SK-N-MC (cell line): ENCODE measurements at regions not wholly inside any gene's neighbourhood (a gene's known extent, or its start where the extent isn't known, plus 50 kb on each side); places are given as distances from the start of the nearest gene placed in this dataset.

Experiments used
- DNase-seq: peaks from one replicate; pipeline ENCODE4 v3.0.0-alpha.2; 2011; ENCODE audit warnings: low read depth, low spot score
- H3K27ac ChIP-seq: fragments of 200-600 bp; sonication (generic); 2 replicates; pipeline ENCODE4 v1.5.1; 2016; ENCODE audit warnings: mixed run types
- H3K36me3 ChIP-seq: fragments of 200-600 bp; sonication (generic); 2 replicates; pipeline ENCODE4 v1.6.1; 2017; ENCODE audit warnings: antibody characterized with exemption, low read length, mixed read lengths; ENCODE audit not compliant: insufficient read depth
- H3K4me3 ChIP-seq: fragments of 200-600 bp; sonication (generic); 2 replicates; pipeline ENCODE4 v1.5.1; 2016
- H3K9ac ChIP-seq: fragments of 200-600 bp; sonication (generic); 2 replicates; pipeline ENCODE4 v1.8.0; 2017; ENCODE audit warnings: mixed run types, mixed read lengths; ENCODE audit not compliant: insufficient read length
- H3K9me3 ChIP-seq: fragments of 200-600 bp; sonication (generic); 2 replicates; pipeline ENCODE4 v1.6.1; 2017; ENCODE audit warnings: low read depth, mild to moderate bottlenecking, antibody characterized with exemption, low read length, moderate library complexity, mixed read lengths
- EZH2 ChIP-seq: fragments of 200-600 bp; sonication (generic); IDR thresholded peaks from one replicate; pipeline ENCODE4 v1.6.1; 2017; ENCODE audit warnings: antibody characterized with exemption
- FOXP2 ChIP-seq: optimal IDR thresholded peaks from 2 replicates; pipeline ENCODE3; 2011; ENCODE audit warnings: mild to moderate bottlenecking, moderate library complexity; ENCODE audit not compliant: insufficient read depth; ENCODE audit errors: extremely low read length, control extremely low read depth
- POLR2AphosphoS5 ChIP-seq: IDR thresholded peaks from 2 replicates; pipeline ENCODE4 v1.6.1; 2012; ENCODE audit warnings: mild to moderate bottlenecking, low read depth, low read length, borderline replicate concordance

DNA sequence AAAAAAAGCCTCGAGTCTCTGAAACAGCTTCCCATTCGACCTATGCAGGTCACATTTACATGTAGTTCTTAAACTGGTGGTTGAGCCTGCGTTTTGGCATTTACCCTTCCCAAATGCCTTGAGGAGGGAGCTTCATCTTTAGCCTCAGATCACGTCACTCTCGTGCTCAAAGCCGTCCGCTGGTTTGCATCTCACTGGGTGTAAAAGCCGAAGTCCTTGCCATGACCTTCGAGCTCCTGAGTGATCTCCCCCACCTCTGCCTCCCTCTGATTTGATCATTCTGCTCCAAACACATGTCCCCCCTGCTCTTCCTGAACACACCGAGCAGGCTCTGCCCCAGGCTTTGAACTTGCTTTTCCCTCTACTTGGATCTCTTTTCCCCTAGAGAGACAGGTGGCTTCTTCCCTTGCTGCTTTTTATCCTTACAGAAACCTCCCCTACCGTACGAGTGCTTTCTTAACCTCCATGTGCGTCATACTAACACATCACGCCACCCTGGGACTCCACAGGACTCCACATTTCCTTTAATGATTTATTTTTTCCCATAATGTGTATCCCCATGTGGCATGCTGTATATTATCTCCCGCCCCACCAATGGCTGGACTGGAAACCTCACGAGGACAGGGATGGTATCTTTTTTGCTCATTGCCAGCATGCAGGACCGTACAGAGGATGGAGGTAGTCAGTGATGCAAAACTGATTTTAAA, 610.7 kb downstream of the VRK1 start:
- Histone ChIP-seq H3K27ac (peak overlapping the region; percentile 89; the same call in 1 of the 2 replicates), H3K9me3 (no peaks in the 10 kb centered on the region), H3K9ac (no peak overlapping the region), H3K4me3 (no peak overlapping the region), H3K36me3 (no peaks in the 10 kb centered on the region)
- no peak for DNase-seq
- TF ChIP-seq EZH2 (no peak), FOXP2 (no peak), POLR2AphosphoS5 (no peak)

DNA sequence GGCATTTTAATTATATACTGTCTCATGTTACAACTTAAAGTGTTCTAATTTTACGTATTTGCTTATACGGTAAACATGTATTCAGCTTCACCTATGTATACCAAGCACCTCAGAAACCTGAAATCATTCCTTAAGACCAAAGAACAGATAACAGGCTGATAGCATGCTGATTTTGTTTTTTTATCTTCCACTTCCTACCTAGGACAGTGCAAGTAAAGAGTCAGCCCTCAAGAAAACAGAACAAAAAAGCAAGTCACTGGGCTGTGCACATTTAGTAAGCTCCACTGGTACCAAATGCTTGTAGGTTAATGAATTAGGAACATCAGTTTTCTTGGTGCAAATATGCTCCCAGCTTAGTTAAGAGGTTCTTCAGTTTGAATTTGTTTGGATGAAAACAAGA, 611.3 kb downstream of the VRK1 start:
- Histone ChIP-seq H3K36me3 (no peaks in the 10 kb centered on the region), H3K4me3 (peak overlapping the region; percentile 48), H3K27ac (peak overlapping the region; percentile 89), H3K9ac (peak overlapping the region; percentile 40), H3K9me3 (no peaks in the 10 kb centered on the region)
- no peak for DNase-seq
- TF ChIP-seq FOXP2 = no peak
- no peak for TF ChIP-seq POLR2AphosphoS5
- no peak for TF ChIP-seq EZH2

DNA sequence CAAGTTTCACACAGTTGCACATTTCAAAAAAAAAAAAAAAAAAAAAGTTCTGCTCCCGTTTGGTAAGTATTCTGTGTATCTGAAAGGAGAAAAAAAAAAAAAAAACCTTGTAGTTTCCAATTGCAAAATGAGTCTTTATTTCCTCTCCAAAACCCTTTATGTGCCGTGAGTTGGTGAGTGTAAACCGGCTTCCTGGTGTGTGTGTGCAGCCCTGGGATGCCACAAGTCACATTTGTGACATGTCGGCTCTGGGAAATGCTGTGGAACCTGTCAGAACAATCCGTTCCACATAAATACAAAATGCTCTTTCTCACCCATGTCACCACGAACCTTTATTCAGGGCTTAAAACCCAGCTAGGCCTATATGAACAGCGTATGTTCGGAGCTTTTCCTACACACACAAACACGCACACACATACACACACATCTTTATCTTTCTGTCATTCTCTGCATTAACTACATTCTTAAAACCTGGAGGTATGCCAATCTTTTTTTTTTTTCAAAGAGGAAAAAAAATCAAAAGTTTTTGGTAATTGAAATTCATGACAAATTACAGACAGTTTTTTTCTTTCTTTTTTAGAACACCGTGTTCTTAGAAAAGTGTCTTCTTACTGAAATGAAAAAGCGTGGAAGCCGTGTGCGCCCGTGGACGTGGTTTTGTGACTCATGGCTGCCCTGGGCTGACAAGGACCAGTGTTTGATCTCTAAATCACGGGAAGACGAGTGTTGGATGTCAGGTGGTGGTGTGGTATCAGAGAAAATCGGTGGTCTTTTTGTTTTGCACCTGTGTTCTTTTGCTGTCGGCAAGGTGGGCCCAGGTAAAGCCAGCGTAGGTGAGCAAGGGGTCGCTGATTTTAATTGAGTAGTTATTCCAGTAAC, 612.0 kb downstream of the VRK1 start:
- no peaks in the 10 kb centered on the region for H3K36me3 ChIP-seq
- peak overlapping the region; percentile 89 for H3K27ac ChIP-seq
- H3K9ac ChIP-seq = peak overlapping the region; percentile 40
- H3K9me3 ChIP-seq = no peaks in the 10 kb centered on the region
- DNase-seq = no peak
- TF ChIP-seq EZH2 = no peak
- no peak for TF ChIP-seq FOXP2
- no peak for TF ChIP-seq POLR2AphosphoS5
- H3K4me3 ChIP-seq = peak overlapping the region; percentile 48

DNA sequence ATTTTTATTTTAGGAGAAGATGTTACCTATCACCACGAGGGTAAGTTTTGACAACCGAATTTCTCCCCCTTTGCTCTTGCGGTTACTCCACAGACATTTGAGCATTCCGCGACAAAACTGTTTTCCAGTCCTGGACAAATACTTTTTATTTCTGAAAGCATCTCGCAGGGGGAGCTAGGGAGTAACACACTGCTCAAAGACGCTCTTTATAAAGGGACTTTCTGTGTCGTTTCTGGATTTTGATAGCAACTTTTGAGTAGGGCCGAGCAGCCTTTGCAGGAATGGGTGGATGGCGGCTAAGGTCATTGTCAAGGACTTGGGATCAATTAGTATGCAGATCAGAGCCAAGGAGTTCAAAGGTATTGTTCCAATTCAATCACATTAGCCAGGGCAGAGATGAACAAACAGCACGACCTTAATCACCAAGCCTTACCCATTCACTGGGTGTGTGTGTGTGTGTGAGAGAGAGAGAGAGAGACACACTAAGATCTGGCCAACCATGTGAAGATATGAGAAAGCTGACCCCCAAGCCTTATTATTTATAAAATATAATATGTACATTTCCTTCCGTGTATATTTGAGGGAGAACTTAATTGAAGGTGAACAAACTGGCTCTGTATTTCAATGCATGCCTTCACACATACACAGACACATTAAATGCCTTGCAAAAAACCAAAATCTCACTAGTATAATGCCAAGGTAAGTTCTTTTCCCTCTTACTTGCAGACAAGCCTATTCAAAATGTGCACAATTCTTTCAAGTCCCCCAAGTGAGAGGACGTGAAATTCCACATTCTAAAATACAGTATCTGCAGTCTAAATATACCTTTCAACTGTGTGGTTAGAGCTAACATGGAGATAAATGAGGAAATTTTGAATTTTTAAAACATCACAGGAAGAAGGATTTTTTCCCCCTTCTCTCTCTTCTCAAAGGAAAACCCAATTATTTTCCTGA, 613.8 kb downstream of the VRK1 start:
- no peak for TF ChIP-seq FOXP2
- no peak for TF ChIP-seq EZH2
- no peak for TF ChIP-seq POLR2AphosphoS5
- no peak for DNase-seq
- Histone ChIP-seq H3K9ac (peak overlapping the region; percentile 77), H3K9me3 (no peaks in the 10 kb centered on the region), H3K4me3 (peak overlapping the region; percentile 85), H3K27ac (peak overlapping the region; percentile 89), H3K36me3 (no peaks in the 10 kb centered on the region)

DNA sequence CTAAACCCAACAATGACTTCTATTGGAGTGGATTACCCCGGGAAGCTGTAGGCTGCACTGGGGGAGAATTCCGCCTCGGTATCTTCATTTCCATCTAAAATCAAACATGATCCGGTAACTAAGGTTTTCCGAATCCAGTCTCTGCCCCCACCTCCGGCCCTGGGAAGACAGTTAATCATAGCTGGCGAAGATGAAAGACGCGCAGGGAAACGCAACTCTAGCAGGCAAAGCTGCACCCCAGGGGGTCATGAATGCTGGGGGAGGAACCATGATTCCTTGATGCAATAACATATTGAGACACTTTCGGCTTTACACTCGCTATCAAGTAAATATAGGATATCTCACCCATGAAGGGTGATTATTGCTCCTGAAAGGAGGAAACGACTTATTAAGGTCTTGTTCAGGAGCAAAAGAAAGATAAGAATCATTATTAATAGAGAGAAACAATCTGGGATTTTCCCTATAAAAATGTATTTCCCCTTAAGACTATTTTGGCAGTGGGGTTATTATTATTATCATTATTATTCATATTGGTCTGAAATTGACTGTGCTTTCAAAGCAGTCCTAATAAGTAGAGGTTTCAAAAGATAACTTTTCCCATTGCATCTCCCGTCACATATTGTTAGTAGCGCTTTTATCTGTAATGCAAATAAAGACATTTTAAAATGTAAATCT, 614.9 kb downstream of the VRK1 start:
- Histone ChIP-seq H3K9me3 (no peaks in the 10 kb centered on the region), H3K4me3 (peak overlapping the region; percentile 85), H3K9ac (peak overlapping the region; percentile 77), H3K36me3 (no peaks in the 10 kb centered on the region), H3K27ac (peak overlapping the region; percentile 89)
- DNase-seq = peak; percentile 70
- TF ChIP-seq POLR2AphosphoS5 (0 out of 2 replicates have a peak, but pooled peaks have one; percentile 17), EZH2 (no peak)

DNA sequence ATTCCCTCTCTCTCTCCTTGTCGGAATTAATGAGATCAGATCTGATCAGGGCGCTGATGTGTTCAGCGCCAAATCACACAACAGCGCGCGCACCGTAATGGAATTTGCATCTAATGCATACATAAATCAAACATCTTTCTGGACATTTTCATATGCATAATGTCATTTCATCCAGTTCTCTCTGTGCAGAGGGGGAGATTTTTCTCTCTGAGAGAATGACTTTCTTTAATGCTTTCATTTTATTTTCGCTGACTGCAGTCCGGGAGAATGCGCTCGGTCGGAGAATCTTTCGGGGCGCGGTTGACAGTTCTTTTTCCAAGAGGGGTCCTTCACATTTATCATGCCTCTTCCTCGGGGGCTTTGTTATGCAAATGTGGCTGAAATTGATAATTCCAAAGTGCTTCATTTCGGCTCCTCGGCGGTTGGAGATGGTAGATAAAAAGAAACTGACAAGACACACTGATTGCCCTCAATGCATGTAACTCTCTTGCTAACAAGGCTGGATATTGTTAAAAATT, 615.9 kb downstream of the VRK1 start:
- TF ChIP-seq FOXP2 (no peak), EZH2 (no peak), POLR2AphosphoS5 (no peak)
- H3K36me3 ChIP-seq = no peaks in the 10 kb centered on the region
- peak overlapping the region; percentile 77 for H3K9ac ChIP-seq
- peak overlapping the region; percentile 85 for H3K4me3 ChIP-seq
- H3K9me3 ChIP-seq = no peaks in the 10 kb centered on the region
- no peak for DNase-seq
- peak overlapping the region; percentile 89 for H3K27ac ChIP-seq

DNA sequence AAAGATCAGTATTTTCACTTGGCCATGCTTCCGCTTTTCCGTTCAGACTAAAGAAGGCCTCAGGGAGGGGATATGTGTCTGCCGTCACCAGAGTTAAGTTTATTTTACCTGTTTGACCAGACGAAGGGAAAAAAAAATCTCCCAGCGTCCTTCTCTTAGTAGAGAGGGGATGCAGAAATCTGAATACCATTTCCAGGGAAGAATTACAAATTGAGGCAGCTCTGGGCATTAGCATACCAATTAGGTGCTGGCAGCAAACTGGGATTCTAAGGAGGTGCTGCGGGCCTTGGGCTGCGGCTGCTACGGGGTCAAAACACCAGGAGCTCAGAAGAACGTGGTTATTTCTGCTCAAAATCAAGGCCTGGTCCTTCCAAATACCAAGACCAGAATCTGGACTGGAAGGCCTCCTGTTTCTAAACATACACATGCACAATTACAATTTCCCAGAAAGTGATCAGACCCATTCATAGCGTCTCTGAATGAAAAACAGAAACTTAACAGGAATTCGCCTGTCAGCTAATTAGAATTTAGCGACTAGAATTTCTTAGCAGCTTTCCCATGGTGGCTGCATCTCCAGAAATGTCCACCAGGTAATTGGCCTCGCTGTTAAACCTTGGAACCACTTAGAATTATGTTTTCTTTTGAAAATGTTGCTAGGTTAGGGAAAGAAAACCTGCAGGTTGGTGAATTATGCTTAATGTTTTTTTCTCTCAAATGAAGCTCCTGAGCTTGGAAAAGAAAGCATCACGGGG, 617.0 kb downstream of the VRK1 start:
- no peak overlapping the region for H3K27ac ChIP-seq
- H3K9me3 ChIP-seq = no peaks in the 10 kb centered on the region
- no peaks in the 10 kb centered on the region for H3K36me3 ChIP-seq
- peak overlapping the region; percentile 33 for H3K9ac ChIP-seq
- H3K4me3 ChIP-seq = peak overlapping the region; percentile 85
- TF ChIP-seq POLR2AphosphoS5 (no peak), EZH2 (no peak), FOXP2 (no peak)
- DNase-seq = no peak
